HEK293 (cell line): ENCODE measurements at regions not wholly inside any gene's neighbourhood (a gene's known extent, or its start where the extent isn't known, plus 50 kb on each side); places are given as distances from the start of the nearest gene placed in this dataset.

Source experiments
- CTCF ChIA-PET: fragments of 350-600 bp; formaldehyde crosslinking; extraction: SDS; loops from one replicate; lab custom pipeline; 2021; ENCODE audit warnings: antibody characterized with exemption; lab: Yijun Ruan, JAX
- POLR2A ChIA-PET: fragments of 300-600 bp; formaldehyde crosslinking; extraction: SDS; loops from one replicate; lab custom pipeline; 2020; ENCODE audit warnings: antibody characterized with exemption, inconsistent platforms; lab: Yijun Ruan, JAX
- H3K27ac ChIP-seq: fragments of 200-500 bp; sonication (Bioruptor generic); 2 replicates; pipeline ENCODE4 v1.5.1; 2014; ENCODE audit warnings: low read depth, low read length, control low read depth, inconsistent platforms; ENCODE audit errors: extremely low read depth
- H3K36me3 ChIP-seq, 2 experiments: fragments of 200-500 bp in 1 of 2; sonication (Bioruptor generic) in 1 of 2; 1 replicate in 1 of 2; 2 replicates in 1 of 2; pipeline ENCODE4 v1.5.1; 2014 to 2017; ENCODE audit warnings: inconsistent platforms in 2 of 2, low read length in 2 of 2; ENCODE audit not compliant: control insufficient read depth in 2 of 2, insufficient read depth in 1 of 2
- H3K4me1 ChIP-seq: fragments of 200-500 bp; sonication (Bioruptor generic); 2 replicates; pipeline ENCODE4 v1.5.1; 2014; ENCODE audit warnings: mild to moderate bottlenecking, low read length, inconsistent platforms; ENCODE audit not compliant: control insufficient read depth, insufficient read depth
- H3K4me3 ChIP-seq: 2 replicates; pipeline ENCODE4 v1.5.1; 2011; ENCODE audit warnings: low read depth, mild to moderate bottlenecking, control low read depth, low read length, moderate library complexity
- H3K9me3 ChIP-seq: fragments of 200-500 bp; sonication (Bioruptor generic); 2 replicates; pipeline ENCODE4 v1.5.1; 2014; ENCODE audit warnings: low read depth, low read length, inconsistent platforms; ENCODE audit not compliant: control insufficient read depth, insufficient read depth
- GLIS1 ChIP-seq: fragments of 450-650 bp; formaldehyde crosslinking; IDR thresholded peaks from 2 replicates; pipeline ENCODE4 v1.5.1; 2016; ENCODE audit warnings: missing biosample characterization, missing genetic modification characterization
- KLF1 ChIP-seq: fragments of 450-650 bp; formaldehyde crosslinking; IDR thresholded peaks from 2 replicates; pipeline ENCODE4 v1.5.1; 2016; ENCODE audit warnings: missing biosample characterization, missing genetic modification characterization
- PRDM6 ChIP-seq: fragments of 450-650 bp; formaldehyde crosslinking; IDR thresholded peaks from 2 replicates; pipeline ENCODE4 v1.5.1; 2017; ENCODE audit warnings: missing biosample characterization, missing genetic modification characterization
- SP2 ChIP-seq: fragments of 450-650 bp; formaldehyde crosslinking; IDR thresholded peaks from 2 replicates; pipeline ENCODE4 v1.5.1; 2016; ENCODE audit warnings: missing biosample characterization, missing genetic modification characterization
- ZBTB44 ChIP-seq: fragments of 450-650 bp; IDR thresholded peaks from 2 replicates; pipeline ENCODE4 v1.5.1; 2018; ENCODE audit warnings: missing biosample characterization, mild to moderate bottlenecking, missing genetic modification characterization
- ZBTB7A ChIP-seq: fragments of 450-650 bp; formaldehyde crosslinking; IDR thresholded peaks from 2 replicates; pipeline ENCODE4 v1.5.1; 2016; ENCODE audit warnings: low read depth, missing biosample characterization, missing genetic modification characterization
- ZFP37 ChIP-seq: fragments of 450-650 bp; formaldehyde crosslinking; IDR thresholded peaks from 2 replicates; pipeline ENCODE4 v1.5.1; 2016; ENCODE audit warnings: missing biosample characterization, missing genetic modification characterization
- ZIC2 ChIP-seq: fragments of 450-650 bp; formaldehyde crosslinking; IDR thresholded peaks from 2 replicates; pipeline ENCODE4 v1.5.1; 2016; ENCODE audit warnings: missing biosample characterization, missing genetic modification characterization
- ZNF18 ChIP-seq: fragments of 450-650 bp; formaldehyde crosslinking; IDR thresholded peaks from 2 replicates; pipeline ENCODE4 v1.5.1; 2016; ENCODE audit warnings: missing biosample characterization, missing genetic modification characterization
- ZNF214 ChIP-seq: fragments of 450-650 bp; formaldehyde crosslinking; IDR thresholded peaks from 2 replicates; pipeline ENCODE4 v1.5.1; 2017; ENCODE audit warnings: missing biosample characterization, mild to moderate bottlenecking, missing genetic modification characterization, borderline replicate concordance
- ZNF239 ChIP-seq: fragments of 450-650 bp; formaldehyde crosslinking; IDR thresholded peaks from 2 replicates; pipeline ENCODE4 v1.5.1; 2016; ENCODE audit warnings: missing biosample characterization, missing genetic modification characterization
- ZNF24 ChIP-seq: fragments of 450-650 bp; formaldehyde crosslinking; IDR thresholded peaks from 2 replicates; pipeline ENCODE4 v1.5.1; 2016; ENCODE audit warnings: missing biosample characterization, missing genetic modification characterization
- ZNF292 ChIP-seq: fragments of 450-650 bp; formaldehyde crosslinking; IDR thresholded peaks from 2 replicates; pipeline ENCODE4 v1.5.1; 2016; ENCODE audit warnings: low read depth, missing biosample characterization, missing genetic modification characterization, borderline replicate concordance
- ZNF341 ChIP-seq: fragments of 450-650 bp; formaldehyde crosslinking; IDR thresholded peaks from 2 replicates; pipeline ENCODE4; 2016; ENCODE audit warnings: low read depth, missing biosample characterization, missing genetic modification characterization
- ZNF510 ChIP-seq: fragments of 450-650 bp; formaldehyde crosslinking; IDR thresholded peaks from 2 replicates; pipeline ENCODE4 v1.5.1; 2018; ENCODE audit warnings: mild to moderate bottlenecking, missing genetic modification characterization, missing biosample characterization; ENCODE audit not compliant: insufficient replicate concordance
- ZNF704 ChIP-seq: fragments of 450-650 bp; formaldehyde crosslinking; IDR thresholded peaks from 2 replicates; pipeline ENCODE4 v1.5.1; 2016; ENCODE audit warnings: missing biosample characterization, missing genetic modification characterization
- ZNF747 ChIP-seq: fragments of 450-650 bp; formaldehyde crosslinking; IDR thresholded peaks from 2 replicates; pipeline ENCODE4 v1.5.1; 2016; ENCODE audit warnings: missing biosample characterization, missing genetic modification characterization
- TF ChIP-seq, protein P1 (sequence below): fragments of 450-650 bp; formaldehyde crosslinking; IDR thresholded peaks from 2 replicates; pipeline ENCODE4 v1.5.1; 2017; ENCODE audit warnings: missing biosample characterization, missing genetic modification characterization
- TF ChIP-seq, protein P2 (sequence below): fragments of 450-650 bp; formaldehyde crosslinking; IDR thresholded peaks from 2 replicates; pipeline ENCODE4 v1.5.1; 2016; ENCODE audit warnings: missing biosample characterization, missing genetic modification characterization
- TF ChIP-seq, protein P3 (sequence below): fragments of 450-650 bp; formaldehyde crosslinking; IDR thresholded peaks from 2 replicates; pipeline ENCODE4 v1.5.1; 2016; ENCODE audit warnings: missing biosample characterization, missing genetic modification characterization

DNA sequence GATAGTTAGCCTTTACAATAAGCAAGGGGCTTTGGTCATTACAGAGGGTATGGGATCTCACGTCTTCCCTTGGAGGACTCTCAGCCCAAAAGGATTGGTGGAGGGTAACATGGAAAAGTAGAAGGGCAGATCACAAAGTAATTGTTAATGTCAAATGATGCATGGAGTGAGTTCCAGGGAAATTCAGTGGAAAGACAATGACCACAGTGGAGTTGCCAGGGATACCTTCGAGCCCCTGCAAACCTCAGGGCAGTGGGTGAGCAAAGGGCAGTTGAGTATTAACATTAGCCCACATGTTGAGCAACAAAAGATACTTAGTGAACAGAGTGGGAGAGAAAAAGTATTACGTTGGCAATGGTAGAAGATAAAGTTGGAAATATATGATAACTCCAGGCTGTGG, 593.4 kb upstream of the NR2F2 start:
- H3K36me3 ChIP-seq: no peaks in the 10 kb centered on the region
- no peaks in the 10 kb centered on the region for H3K4me1 ChIP-seq
- no peaks in the 10 kb centered on the region for H3K9me3 ChIP-seq
- POLR2A ChIA-PET: no interaction called here
- TF ChIP-seq ZFP37 (tag by site-specific recombination): no peak
- no peak for TF ChIP-seq ZIC2
- H3K27ac ChIP-seq: no peak overlapping the region
- CTCF ChIA-PET: interaction anchor here (0.6 kb wide), 1 partner anchor 26 kb away, joined by 3 read pairs; no protein-coding TSS in a partner anchor
- H3K4me3 ChIP-seq: no peak overlapping the region

GRCh38 chr15:95739131-95739530, 591.4 kb upstream of the NR2F2 start:
- CTCF ChIA-PET: no interaction called here
- H3K9me3 ChIP-seq: no peaks in the 10 kb centered on the region
- TF ChIP-seq ZNF18 (tag by site-specific recombination): no peak
- TF ChIP-seq KLF1 (tag by site-specific recombination): no peak
- no peak for TF ChIP-seq ZNF24 (tag by site-specific recombination)
- TF ChIP-seq, protein P1, sequence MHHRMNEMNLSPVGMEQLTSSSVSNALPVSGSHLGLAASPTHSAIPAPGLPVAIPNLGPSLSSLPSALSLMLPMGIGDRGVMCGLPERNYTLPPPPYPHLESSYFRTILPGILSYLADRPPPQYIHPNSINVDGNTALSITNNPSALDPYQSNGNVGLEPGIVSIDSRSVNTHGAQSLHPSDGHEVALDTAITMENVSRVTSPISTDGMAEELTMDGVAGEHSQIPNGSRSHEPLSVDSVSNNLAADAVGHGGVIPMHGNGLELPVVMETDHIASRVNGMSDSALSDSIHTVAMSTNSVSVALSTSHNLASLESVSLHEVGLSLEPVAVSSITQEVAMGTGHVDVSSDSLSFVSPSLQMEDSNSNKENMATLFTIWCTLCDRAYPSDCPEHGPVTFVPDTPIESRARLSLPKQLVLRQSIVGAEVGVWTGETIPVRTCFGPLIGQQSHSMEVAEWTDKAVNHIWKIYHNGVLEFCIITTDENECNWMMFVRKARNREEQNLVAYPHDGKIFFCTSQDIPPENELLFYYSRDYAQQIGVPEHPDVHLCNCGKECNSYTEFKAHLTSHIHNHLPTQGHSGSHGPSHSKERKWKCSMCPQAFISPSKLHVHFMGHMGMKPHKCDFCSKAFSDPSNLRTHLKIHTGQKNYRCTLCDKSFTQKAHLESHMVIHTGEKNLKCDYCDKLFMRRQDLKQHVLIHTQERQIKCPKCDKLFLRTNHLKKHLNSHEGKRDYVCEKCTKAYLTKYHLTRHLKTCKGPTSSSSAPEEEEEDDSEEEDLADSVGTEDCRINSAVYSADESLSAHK (tag by site-specific recombination): no peak
- no peak for TF ChIP-seq ZNF292 (tag by site-specific recombination)
- no peak for TF ChIP-seq GLIS1 (tag by site-specific recombination)
- no peak for TF ChIP-seq ZNF510
- no peak for TF ChIP-seq ZNF704
- TF ChIP-seq, protein P2, sequence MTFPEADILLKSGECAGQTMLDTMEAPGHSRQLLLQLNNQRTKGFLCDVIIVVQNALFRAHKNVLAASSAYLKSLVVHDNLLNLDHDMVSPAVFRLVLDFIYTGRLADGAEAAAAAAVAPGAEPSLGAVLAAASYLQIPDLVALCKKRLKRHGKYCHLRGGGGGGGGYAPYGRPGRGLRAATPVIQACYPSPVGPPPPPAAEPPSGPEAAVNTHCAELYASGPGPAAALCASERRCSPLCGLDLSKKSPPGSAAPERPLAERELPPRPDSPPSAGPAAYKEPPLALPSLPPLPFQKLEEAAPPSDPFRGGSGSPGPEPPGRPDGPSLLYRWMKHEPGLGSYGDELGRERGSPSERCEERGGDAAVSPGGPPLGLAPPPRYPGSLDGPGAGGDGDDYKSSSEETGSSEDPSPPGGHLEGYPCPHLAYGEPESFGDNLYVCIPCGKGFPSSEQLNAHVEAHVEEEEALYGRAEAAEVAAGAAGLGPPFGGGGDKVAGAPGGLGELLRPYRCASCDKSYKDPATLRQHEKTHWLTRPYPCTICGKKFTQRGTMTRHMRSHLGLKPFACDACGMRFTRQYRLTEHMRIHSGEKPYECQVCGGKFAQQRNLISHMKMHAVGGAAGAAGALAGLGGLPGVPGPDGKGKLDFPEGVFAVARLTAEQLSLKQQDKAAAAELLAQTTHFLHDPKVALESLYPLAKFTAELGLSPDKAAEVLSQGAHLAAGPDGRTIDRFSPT: no peak
- no peak for TF ChIP-seq SP2
- TF ChIP-seq ZNF214 (tag by site-specific recombination): no peak
- no peak for TF ChIP-seq ZNF341
- TF ChIP-seq ZNF239: no peak
- no peak for TF ChIP-seq ZBTB44 (tag by site-specific recombination)
- TF ChIP-seq ZBTB7A (tag by site-specific recombination): no peak
- TF ChIP-seq, protein P3, sequence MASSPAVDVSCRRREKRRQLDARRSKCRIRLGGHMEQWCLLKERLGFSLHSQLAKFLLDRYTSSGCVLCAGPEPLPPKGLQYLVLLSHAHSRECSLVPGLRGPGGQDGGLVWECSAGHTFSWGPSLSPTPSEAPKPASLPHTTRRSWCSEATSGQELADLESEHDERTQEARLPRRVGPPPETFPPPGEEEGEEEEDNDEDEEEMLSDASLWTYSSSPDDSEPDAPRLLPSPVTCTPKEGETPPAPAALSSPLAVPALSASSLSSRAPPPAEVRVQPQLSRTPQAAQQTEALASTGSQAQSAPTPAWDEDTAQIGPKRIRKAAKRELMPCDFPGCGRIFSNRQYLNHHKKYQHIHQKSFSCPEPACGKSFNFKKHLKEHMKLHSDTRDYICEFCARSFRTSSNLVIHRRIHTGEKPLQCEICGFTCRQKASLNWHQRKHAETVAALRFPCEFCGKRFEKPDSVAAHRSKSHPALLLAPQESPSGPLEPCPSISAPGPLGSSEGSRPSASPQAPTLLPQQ (tag by site-specific recombination): no peak
- no peak for TF ChIP-seq PRDM6 (tag by site-specific recombination)
- no peak for TF ChIP-seq ZNF747
- no peaks in the 10 kb centered on the region for H3K4me1 ChIP-seq
- H3K27ac ChIP-seq: no peak overlapping the region
- H3K4me3 ChIP-seq: no peak overlapping the region
- H3K36me3 ChIP-seq: no peaks in the 10 kb centered on the region
- POLR2A ChIA-PET: no interaction called here
